ENCODE measurements at regions not wholly inside any gene's neighbourhood (a gene's known extent, or its start where the extent isn't known, plus 50 kb on each side); places are given as distances from the start of the nearest gene placed in this dataset.
"Not testable (repeated sequence)": the region's sequence is repeated elsewhere in the genome, so short reads cannot be mapped to it uniquely, and the experiment has no call there.

GRCh38 chr14:88929656-88930436 lies 105.4 kb downstream of the TTC8 start:
- DNase-seq: no peak

- no peak for DNase-seq
Measured at GRCh38 chr14:88931321-88932110, 107.1 kb downstream of the TTC8 start.

GRCh38 chr14:88933191-88933590 lies 108.7 kb downstream of the TTC8 start:
- DNase-seq: no peak

GRCh38 chr14:88934351-88934806 lies 109.9 kb downstream of the TTC8 start:
- no peak for DNase-seq

GRCh38 chr14:88935083-88935482 lies 110.6 kb downstream of the TTC8 start:
- DNase-seq: no peak

- DNase-seq: no peak
Measured at GRCh38 chr14:88937706-88938105, 113.3 kb downstream of the TTC8 start.

- DNase-seq: no peak
Measured at GRCh38 chr14:88940671-88941070, 116.2 kb downstream of the TTC8 start.

GRCh38 chr14:88941414-88941813 lies 117.0 kb downstream of the TTC8 start:
- no peak for DNase-seq

GRCh38 chr14:88947646-88948598 lies 123.5 kb downstream of the TTC8 start:
- no peak for DNase-seq

- DNase-seq: no peak
Measured at GRCh38 chr14:88950069-88950468, 125.6 kb downstream of the TTC8 start.

- no peak for DNase-seq
Measured at GRCh38 chr14:88951370-88951769, 126.9 kb downstream of the TTC8 start.

- no peak for DNase-seq
Measured at GRCh38 chr14:88952901-88953300, 128.4 kb downstream of the TTC8 start.

GRCh38 chr14:88955455-88955854 lies 131.0 kb downstream of the TTC8 start:
- DNase-seq: no peak

GRCh38 chr14:88960496-88960895 lies 136.0 kb downstream of the TTC8 start:
- DNase-seq: no peak

- DNase-seq: no peak
Measured at GRCh38 chr14:88961214-88961613, 136.8 kb downstream of the TTC8 start.

GRCh38 chr14:88962356-88962755 lies 137.9 kb downstream of the TTC8 start:
- DNase-seq: no peak

GRCh38 chr14:88967299-88967698 lies 142.8 kb downstream of the TTC8 start:
- DNase-seq: no peak

- DNase-seq: no peak
Measured at GRCh38 chr14:88975043-88975830, 150.8 kb downstream of the TTC8 start.

GRCh38 chr14:88975926-88976325 lies 151.5 kb downstream of the TTC8 start:
- DNase-seq: no peak

- DNase-seq: not testable (repeated sequence)
Measured at GRCh38 chr14:88980907-88981306, 156.5 kb downstream of the TTC8 start.

GRCh38 chr14:88981948-88982347 lies 157.5 kb downstream of the TTC8 start:
- no peak for DNase-seq

- no peak for DNase-seq
Measured at GRCh38 chr14:88983755-88984154, 159.3 kb downstream of the TTC8 start.

All from activated CD4-positive, alpha-beta T cell treated with anti-CD3 and anti-CD28 coated beads, Interleukin-2, Interleukin-6, amounts not matched to agents 100 ng/mL and 50 ng/mL, durations not matched to agents 16 hours and 8 hours (primary cell).